ENCODE measurements at regions not wholly inside any gene's neighbourhood (a gene's known extent, or its start where the extent isn't known, plus 50 kb on each side); places are given as distances from the start of the nearest gene placed in this dataset.

DNA sequence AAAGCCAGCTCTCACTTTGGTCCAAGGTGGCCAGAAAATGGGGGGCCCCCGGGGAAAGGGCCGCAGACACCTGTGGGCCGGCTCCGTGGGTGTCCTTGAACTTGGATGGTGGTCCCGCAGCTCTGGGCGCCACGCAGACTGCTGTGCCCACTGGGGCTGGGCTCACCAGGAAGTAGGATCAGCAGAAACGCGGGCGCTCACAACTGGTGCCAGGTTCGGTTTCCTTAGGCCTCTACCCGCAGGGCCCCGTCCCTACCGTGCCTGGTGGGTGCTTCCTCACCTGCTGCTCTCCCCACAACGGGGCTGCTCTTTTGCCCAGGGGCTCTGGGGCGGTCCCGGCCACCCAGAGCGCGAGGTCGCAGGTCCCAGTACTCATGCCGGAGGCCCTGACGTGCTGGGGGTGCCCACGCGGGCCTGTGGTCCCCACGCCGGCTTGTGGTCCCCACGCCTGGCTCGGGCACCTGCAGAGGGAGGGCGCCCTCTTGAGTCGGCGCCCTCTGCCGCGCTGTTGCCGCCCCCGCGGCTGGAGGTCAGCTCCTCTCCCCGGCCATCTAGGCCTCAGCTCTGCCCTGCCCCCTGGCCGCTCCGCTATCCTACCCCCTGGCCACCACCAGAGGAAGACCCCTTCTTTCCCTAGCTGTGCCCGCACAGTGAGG, 1303.6 kb downstream of the UQCRFS1 start:
- no peak overlapping the region for H3K9ac ChIP-seq (replicated peaks; ENCODE audit: extremely low read depth, insufficient read depth, low read length)
- H3K9me3 ChIP-seq (replicated peaks; ENCODE audit: control insufficient read depth, insufficient read depth, low read length) = peaks cover 1% of the 10 kb centered on the region
- no peak overlapping the region for H3K27ac ChIP-seq (ENCODE audit: insufficient read depth, low read depth, low read length)
- H4K20me1 ChIP-seq (replicated peaks; ENCODE audit: control insufficient read depth, extremely low read depth, insufficient read depth, low read length) = no peaks in the 10 kb centered on the region
- H3K4me2 ChIP-seq (ENCODE audit: insufficient read depth, low read length) = no peak overlapping the region
- no peak overlapping the region for H3K4me3 ChIP-seq (replicated peaks in 1 of 3; ENCODE audit: insufficient read depth in 1 of 3, low read depth in 1 of 3, low read length in 3 of 3)
- H3K36me3 ChIP-seq (ENCODE audit: control insufficient read depth in 2 of 2, extremely low read depth in 1 of 2, insufficient read depth in 2 of 2, low read length in 2 of 2) = no peaks in the 10 kb centered on the region
- dilution Hi-C loops (cut with MboI; ENCODE audit: extremely low pct_ligation_motif_present, low sequenced_read_pairs) = no loop called here
- no TSS peak for BruUV-seq (replicated peaks)
- no peaks in the 10 kb centered on the region for H3K27me3 ChIP-seq (ENCODE audit: control insufficient read depth in 2 of 2, insufficient read depth in 2 of 2, low read length in 2 of 2)
- H2AFZ ChIP-seq (ENCODE audit: low read depth, low read length) = no peak overlapping the region
- no peak for TF ChIP-seq MYC (IDR thresholded peaks at IDR 0.05; ENCODE audit: low read depth, low read length)
- TF ChIP-seq, protein P1, sequence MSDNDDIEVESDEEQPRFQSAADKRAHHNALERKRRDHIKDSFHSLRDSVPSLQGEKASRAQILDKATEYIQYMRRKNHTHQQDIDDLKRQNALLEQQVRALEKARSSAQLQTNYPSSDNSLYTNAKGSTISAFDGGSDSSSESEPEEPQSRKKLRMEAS (IDR thresholded peaks at IDR 0.05; ENCODE audit: insufficient read depth, insufficient read length) = no peak
- TF ChIP-seq POLR2A (IDR thresholded peaks at IDR 0.05; ENCODE audit: low read depth, low read length) = no peak
- no peak for TF ChIP-seq FOS (IDR thresholded peaks at IDR 0.05; ENCODE audit: borderline replicate concordance, insufficient read depth, low read length)
- TF ChIP-seq, protein P2, sequence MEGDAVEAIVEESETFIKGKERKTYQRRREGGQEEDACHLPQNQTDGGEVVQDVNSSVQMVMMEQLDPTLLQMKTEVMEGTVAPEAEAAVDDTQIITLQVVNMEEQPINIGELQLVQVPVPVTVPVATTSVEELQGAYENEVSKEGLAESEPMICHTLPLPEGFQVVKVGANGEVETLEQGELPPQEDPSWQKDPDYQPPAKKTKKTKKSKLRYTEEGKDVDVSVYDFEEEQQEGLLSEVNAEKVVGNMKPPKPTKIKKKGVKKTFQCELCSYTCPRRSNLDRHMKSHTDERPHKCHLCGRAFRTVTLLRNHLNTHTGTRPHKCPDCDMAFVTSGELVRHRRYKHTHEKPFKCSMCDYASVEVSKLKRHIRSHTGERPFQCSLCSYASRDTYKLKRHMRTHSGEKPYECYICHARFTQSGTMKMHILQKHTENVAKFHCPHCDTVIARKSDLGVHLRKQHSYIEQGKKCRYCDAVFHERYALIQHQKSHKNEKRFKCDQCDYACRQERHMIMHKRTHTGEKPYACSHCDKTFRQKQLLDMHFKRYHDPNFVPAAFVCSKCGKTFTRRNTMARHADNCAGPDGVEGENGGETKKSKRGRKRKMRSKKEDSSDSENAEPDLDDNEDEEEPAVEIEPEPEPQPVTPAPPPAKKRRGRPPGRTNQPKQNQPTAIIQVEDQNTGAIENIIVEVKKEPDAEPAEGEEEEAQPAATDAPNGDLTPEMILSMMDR (IDR thresholded peaks at IDR 0.05; ENCODE audit: extremely low read depth in 1 of 2, insufficient read depth in 1 of 2, low read depth in 1 of 2, low read length in 2 of 2) = no peak
- no peak for TF ChIP-seq JUN (IDR thresholded peaks at IDR 0.05; ENCODE audit: borderline replicate concordance, insufficient read depth, insufficient read length, low read depth)
- no peak for TF ChIP-seq GATA2 (IDR thresholded peaks at IDR 0.05; ENCODE audit: insufficient read depth, insufficient read length, low read depth, low read length)
- no peak for TF ChIP-seq POLR2AphosphoS5 (IDR thresholded peaks at IDR 0.05; ENCODE audit: insufficient read depth, low read depth, low read length)
- TF ChIP-seq EZH2 (IDR thresholded peaks at IDR 0.05; ENCODE audit: borderline replicate concordance, low read depth, low read length, severe bottlenecking) = no peak
- FAIRE-seq (no peak), DNase-seq (ENCODE audit: low read depth, low spot score) (no peak)
- intact Hi-C loops (cut with micrococcal nuclease) = no loop called here
- CTCF ChIA-PET = no interaction called here
- POLR2A ChIA-PET = no interaction called here
- H3K9me1 ChIP-seq (replicated peaks; ENCODE audit: control insufficient read depth, extremely low read depth, insufficient read depth, low read length) = no peaks in the 10 kb centered on the region
- no peaks in the 10 kb centered on the region for H3K4me1 ChIP-seq (ENCODE audit: control insufficient read depth, extremely low read depth, insufficient read depth, low read length)
- no peaks in the 10 kb centered on the region for H3K79me2 ChIP-seq (ENCODE audit: control insufficient read depth, insufficient read depth, low read length)

Data from endothelial cell of umbilical vein (primary cell).